ENCODE measurements at regions not wholly inside any gene's neighbourhood (a gene's known extent, or its start where the extent isn't known, plus 50 kb on each side); places are given as distances from the start of the nearest gene placed in this dataset.

- TF ChIP-seq EZH2 (IDR thresholded peaks at IDR 0.05; ENCODE audit: low read depth, unreplicated experiment) (no peak), ZNF331 (CRISPR knock-in tag; IDR thresholded peaks at IDR 0.05; ENCODE audit: low read depth) (no peak), POLR2AphosphoS5 (IDR thresholded peaks at IDR 0.05; ENCODE audit: low read depth) (no peak), REST (IDR thresholded peaks at IDR 0.05; ENCODE audit: unreplicated experiment) (no peak)
- TF ChIP-seq, protein P1, sequence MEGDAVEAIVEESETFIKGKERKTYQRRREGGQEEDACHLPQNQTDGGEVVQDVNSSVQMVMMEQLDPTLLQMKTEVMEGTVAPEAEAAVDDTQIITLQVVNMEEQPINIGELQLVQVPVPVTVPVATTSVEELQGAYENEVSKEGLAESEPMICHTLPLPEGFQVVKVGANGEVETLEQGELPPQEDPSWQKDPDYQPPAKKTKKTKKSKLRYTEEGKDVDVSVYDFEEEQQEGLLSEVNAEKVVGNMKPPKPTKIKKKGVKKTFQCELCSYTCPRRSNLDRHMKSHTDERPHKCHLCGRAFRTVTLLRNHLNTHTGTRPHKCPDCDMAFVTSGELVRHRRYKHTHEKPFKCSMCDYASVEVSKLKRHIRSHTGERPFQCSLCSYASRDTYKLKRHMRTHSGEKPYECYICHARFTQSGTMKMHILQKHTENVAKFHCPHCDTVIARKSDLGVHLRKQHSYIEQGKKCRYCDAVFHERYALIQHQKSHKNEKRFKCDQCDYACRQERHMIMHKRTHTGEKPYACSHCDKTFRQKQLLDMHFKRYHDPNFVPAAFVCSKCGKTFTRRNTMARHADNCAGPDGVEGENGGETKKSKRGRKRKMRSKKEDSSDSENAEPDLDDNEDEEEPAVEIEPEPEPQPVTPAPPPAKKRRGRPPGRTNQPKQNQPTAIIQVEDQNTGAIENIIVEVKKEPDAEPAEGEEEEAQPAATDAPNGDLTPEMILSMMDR (conservative IDR thresholded peaks at IDR 0.05; ENCODE audit: low read depth in 2 of 2): no peak
Observed at GRCh38 chr3:13211605-13212210, 138.5 kb upstream of the IQSEC1 start.
